SK-MEL-5 (cell line): ENCODE measurements at regions not wholly inside any gene's neighbourhood (a gene's known extent, or its start where the extent isn't known, plus 50 kb on each side); places are given as distances from the start of the nearest gene placed in this dataset.

ENCODE experiments used
- DNase-seq: peaks from one replicate; pipeline ENCODE4 v3.0.0-alpha.2; 2016; ENCODE audit warnings: low read depth, low spot score
- in situ Hi-C: cut with HindIII; loops from 2 replicates; pipeline ENCODE4 v1.10.0; 2016; ENCODE audit warnings: low sequenced_read_pairs, high pct_unique_total_duplicates, low pct_unique_long_range_greater_than_20kb

DNA sequence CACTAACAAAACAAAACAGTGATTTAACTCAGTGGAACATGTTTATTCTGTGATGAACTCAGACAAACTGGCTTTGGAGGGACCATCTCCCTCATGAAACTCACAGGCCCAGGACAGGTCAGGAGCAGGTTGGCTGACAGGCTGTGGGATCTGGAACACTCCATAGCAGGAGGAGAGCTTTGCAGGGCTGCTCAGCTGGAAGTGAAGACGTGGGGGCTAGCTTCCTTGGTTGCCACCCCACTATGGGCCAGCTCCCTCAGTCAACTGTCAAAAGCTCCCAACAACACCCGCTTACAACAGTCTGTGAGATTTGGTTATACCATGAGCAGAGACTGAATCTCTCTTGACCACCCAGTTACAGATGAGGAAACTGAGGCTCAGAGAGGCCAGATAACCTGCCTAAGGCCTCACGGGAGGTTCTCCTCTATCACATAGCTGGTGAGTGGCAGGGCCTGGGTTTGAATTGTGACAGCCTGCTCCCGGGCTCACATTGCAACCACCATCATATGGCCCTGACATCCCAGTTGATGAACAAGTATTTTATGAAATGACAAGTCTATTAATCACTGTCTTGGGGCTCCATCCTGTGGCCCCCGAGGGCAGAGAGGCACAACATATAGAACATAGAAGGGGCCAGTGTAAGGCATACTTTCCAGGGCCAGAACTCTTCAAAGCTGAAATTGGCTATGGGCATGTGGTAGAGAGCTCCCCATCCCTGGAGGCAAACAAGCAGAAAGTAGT, 473.4 kb downstream of the MN1 start:
- DNase-seq, result no peak
- in situ Hi-C loops, result no loop called here

DNA sequence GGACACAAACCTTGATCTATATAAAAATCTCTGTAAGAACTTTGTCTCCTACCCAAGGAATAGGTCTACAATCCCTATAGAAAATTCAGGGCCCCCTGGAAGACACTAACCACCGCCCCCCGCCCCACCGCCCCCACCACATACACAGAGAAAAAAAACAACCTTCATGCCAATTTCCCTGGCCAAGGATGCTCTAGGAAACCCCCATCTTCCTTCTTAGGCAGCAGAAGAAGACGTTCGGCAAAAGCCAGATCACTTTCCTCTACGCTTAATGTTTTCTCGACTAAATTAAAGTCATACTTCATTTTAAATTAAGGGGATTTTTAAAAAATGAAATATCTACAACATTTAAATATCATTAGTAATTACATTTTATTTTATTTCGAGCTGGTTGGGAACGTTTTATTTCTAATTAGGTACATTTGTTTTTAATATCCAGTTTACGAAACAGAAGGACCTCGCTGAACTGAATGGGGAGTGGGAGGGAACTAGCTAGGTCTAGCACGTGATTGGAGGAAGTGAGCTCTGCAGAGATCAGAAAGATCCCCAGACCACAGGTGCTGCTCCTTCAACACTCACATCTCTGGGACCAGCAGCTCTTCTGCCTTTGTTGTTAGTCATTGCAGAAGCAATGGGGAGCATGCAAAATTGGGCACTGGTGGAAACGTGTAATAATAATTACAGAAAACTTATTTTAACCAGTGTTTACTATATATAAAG, 472.3 kb downstream of the MN1 start:
- in situ Hi-C loops, result no loop called here

DNA sequence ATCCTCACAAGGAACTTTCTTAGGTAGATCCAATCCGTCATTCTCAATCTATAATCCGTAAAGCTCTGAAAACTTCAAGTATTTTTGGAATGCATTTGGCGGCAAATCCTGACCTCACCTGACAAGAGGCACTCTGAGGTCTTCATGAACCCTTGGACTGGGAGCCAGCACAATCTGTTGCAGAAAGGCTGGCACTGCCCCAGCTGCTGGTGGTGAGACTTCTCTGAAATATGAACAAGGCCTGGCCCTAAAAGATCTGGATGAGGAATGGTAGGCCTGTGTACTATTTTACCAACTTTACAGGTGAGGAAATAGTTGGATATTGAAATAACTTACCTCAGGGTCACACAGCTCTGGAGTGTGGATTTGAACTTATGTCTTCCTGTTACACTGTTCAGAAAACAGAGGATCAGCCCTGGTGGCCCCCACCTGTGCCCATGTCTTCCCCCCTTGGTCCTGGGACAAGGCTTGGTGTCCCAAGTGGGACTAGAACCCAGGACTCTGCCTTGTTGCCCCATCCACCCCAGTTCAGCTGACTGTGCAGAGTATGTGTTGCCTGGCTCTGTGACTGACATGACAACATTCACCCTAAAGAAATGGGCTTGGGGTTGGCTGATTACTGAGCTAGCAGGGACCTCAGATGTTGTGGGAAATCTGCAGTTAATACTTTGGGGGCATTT, 471.4 kb downstream of the MN1 start:
- in situ Hi-C loops, result no loop called here
- no peak for DNase-seq

More for the DNA sequence above, 472.3 kb downstream of the MN1 start:
- no peak for DNase-seq

DNA sequence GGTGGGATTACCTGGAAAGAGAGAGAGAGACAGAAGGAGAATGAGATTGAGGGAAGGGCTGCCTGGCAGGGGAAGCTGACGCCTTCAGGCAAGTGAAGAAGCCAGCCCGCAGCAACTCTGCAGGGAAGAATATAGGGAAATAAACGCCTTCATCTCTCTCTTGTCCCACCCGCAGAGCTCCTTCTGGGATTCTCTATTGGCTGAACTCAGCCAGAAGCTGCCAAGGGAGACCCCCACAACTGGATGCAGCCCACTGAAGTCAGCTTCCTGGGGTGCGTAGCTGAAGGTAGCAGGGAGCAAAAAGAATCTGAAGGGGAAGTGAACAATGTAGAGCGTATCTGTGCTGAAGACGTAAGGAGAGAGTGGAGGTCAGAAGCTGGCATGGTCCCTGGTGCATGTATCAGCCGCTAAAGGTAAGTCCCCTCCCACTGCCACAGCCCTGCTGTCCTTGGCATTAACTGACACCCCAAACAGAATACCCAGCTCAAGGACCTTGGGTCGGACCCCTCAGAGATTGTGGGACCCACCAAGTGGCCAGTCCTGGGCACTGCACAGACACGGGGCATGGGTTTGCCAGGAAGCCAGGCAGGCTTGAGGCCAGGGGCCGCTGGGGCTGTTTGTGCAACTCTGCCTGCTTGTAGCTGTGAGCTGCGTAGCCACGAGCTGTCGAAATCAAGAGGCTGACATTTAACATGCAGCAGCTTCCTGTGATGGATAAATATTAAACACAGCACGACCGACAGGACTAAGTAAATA, 469.9 kb downstream of the MN1 start:
- DNase-seq, result peak; percentile 62
- in situ Hi-C loops, result no loop called here

DNA sequence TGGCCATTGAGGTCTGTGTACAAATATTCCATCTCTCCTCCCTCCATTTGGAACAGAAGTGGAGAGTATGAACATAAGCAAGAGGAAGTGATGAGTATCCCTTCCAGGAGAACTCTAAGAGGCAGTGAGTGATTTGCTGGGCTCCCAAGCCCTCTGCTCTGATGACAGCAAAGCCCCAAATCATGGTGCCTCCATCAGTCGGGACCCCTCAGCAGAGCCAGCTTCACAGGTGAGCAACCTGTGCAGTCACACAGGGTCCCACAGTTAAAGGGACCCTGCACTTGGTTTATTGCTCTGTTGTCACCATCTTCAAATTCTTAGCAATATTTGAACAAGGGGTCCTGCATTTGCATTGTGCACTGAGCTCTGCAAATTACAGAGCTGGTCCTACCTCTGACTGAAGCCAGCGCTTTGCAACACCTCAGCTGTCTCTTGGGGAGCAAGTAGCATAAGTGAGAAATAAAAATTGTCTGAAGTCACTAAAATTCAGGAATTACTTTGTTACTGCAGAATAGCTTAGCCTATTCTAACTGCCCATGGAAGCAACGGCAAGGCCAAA, 466.4 kb downstream of the MN1 start:
- in situ Hi-C loops, result no loop called here
- DNase-seq, result no peak

DNA sequence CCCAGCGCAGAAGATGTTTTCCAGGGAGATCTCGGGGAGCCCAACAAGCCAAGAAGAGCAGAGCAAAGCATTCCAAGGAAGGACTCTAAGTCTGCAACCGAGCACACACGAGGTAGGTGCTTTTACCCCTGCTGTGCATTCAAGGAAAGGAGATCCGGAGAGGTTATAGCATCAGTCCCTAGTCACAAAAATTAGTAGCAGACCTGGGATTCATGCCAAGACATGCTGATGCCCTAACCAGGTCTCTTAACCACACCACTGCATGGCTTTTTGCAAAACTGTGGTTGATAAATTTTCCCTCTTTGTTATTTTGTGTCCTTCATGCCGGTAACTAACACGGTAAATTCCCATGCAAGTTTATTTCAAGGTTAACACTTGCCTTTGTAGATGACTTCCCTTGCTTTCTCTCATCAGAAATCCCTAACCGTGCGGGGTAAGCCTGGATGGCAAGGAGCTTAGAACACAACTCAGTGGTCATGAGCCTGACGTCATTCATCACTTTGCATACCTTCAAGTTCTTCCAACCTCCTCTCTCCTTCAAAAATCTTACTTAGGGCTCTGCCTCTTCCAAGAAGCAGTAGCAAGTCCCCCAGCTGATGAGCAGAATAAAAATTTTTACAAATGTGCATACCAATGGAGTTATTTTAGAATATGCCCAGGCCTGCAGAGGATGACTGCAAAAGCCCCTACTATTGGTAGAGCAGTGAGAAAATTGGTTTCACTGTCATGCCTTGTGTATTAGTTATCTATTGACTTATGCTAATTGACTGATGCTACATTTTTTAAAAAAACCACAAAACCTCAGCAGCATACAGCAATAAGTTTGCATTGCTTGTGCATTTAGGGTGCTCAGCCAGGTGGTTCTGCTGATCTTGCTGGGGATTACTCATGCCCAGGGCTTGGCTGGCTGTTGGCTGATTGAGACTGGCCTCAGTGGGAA, 465.1 kb downstream of the MN1 start:
- DNase-seq, result no peak
- in situ Hi-C loops, result no loop called here

DNA sequence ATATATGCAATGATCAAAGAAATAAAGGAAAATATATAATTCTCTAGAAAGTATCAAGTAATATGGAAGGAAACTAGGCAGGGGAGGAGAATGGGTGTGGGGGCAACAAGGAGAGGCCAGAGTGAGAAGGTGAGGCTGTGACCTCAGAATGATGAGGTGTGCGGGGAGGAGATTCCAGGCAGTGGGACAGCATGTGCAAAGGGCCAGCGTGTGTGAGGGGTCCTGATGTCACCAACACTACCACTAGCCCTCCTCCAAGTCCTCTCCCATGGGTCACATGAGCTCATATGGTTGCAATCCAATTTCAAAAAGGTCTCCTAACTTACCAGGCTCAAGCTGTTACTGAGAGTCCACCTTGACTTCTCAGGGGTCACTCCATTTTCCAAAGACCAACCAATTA, 463.9 kb downstream of the MN1 start:
- DNase-seq, result no peak
- in situ Hi-C loops, result no loop called here

DNA sequence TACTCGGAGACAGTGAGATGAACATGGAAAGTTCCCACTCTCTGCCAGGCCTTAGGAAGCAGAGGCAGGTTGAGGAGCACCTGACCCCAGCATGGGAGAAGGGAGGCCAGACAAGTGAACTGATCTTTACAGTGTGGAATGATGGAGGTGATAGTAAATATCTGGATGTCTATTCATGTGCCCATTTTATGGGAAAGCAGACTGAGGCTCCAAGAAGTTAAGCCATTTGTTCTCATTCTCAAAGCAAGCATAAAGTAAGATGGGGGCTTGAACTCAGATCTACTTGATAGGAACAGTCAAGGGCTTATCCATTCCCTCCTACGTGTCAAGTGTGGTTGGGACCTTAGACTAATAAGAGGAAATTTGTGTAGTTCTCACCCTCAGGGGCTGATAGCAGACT, 461.5 kb downstream of the MN1 start:
- DNase-seq, result no peak
- in situ Hi-C loops, result no loop called here

DNA sequence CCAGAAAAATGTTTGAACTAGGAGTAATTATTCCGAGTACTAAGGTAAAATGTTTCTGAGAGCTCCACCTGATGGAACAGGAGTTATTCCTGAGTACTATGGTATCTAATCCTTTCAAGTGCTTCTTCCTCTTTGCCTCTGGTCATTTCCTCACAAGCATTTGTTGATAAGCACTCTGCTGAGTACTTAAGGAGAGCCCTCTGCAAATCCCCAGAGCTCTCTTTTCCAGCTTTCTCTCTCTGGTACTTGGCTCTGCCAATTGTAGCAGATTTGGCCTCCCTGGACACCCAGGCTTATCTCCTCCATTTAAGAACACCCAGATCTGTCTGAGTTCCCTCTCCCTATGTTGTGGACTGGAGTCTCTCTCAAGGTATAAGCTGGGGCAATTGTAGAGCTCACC, 457.0 kb downstream of the MN1 start:
- DNase-seq, result no peak
- in situ Hi-C loops, result no loop called here

DNA sequence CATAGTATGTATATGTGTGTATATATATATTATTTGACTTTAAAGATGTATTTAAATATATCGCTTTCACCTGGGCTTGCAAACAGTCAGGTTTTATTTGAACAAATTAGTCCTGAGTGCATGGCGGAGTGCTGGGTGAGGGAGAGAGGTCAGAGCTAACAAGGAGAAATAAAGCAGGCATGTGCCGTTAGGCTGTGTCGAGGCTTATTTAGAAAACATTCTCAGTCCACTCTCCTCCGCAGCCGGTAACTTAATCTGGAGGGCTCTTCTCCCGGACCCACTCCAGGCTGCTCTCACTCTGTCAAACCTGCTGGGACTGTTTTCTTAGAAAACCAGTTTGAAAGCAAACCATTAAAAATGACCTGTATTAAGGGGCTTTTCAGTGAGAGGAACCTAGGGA, 455.9 kb downstream of the MN1 start:
- DNase-seq, result no peak
- in situ Hi-C loops, result no loop called here

DNA sequence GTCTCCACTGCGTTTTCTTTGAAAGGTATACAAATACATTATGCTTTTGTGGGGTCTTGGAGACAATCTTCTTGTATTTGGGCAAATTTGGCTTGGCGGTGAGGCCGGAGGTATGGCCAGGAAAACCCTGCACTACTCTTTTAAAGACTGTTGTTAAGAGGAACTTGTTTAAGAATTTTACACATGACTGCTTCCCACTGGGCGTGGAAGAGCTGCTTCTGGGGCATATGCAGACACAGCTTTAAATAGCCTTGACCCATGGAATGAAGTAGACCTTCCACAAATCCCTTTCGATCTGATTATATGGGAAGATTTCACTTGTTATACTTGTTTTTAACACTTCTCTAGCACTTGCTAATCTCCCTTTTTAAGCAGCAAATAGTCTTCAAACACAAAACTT, 453.6 kb downstream of the MN1 start:
- in situ Hi-C loops, result no loop called here
- DNase-seq, result no peak

DNA sequence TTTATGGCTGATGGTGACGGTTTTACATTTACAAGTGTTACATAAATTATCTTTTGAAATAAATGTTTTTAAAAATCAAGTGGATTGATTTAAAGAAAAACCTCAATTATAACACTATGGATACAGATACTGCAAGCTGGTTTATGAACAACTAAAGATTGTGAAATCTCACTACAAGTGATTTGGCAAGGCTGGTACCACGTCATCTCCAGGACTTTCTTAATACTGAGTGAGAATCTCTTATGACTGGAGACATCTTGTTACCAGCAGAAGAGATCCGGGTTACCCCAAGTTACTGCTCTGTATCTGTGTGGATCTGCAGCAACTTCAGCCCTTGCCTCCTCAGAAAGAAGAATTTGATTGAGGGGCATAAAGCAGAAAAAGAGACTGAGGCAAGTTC, 452.9 kb downstream of the MN1 start:
- in situ Hi-C loops, result no loop called here
- no peak for DNase-seq

DNA sequence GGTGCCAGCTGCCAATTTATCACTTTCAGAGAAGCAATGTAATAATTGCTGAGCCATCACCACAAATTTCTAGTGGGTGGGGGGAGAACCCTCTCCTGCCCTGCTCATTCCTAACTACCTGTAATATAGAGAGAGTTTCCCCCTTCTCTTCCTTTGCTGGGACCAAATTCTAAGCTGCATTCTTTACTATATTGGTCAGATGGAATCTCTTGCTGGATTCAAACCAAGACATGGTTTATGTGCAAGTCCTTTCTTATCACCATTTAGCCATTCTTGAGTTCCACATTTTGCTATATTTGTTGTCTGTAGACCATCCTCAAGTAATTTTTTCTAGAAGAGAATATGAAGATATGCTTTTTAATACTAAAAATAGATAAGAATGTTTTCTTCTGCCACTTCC, 452.1 kb downstream of the MN1 start:
- in situ Hi-C loops, result no loop called here
- DNase-seq, result no peak

DNA sequence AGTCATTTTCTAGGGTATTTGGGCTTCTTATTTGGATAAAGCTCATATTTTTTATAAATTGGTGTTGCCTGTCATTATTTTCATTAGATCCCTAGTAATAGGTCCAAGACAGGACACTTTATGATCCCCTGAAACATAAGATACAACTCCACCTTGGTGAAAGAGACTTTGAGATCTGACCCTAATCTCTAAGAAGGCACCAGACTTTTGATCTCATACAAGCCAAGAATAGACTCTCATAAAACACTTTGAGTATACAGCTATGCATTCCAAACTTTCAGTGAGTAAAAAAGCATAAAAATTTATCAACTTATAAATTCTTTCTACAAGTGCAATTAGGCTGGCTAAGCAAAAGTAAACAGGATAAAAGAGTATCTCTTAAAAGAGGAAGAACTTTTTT, 451.2 kb downstream of the MN1 start:
- no peak for DNase-seq
- in situ Hi-C loops, result no loop called here

DNA sequence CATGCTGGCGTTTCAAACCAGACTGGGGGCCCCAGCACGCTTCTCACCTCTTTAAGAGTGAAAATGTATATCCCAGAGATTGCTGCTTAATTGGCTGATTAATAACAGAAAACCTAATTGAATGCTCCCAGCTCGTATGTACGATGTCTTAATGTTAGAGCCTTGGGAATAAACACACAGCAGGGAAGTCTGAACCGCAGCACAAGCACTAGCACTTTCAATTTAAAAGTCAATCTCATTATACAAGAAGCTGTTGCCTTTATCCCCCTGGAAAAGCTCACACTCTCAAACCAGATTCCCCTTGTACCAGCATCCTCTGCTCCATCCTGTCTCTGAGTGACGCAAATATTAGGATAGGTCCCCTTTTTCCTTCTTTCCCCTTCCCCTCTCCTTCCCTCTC, 449.1 kb downstream of the MN1 start:
- no peak for DNase-seq
- in situ Hi-C loops, result no loop called here

DNA sequence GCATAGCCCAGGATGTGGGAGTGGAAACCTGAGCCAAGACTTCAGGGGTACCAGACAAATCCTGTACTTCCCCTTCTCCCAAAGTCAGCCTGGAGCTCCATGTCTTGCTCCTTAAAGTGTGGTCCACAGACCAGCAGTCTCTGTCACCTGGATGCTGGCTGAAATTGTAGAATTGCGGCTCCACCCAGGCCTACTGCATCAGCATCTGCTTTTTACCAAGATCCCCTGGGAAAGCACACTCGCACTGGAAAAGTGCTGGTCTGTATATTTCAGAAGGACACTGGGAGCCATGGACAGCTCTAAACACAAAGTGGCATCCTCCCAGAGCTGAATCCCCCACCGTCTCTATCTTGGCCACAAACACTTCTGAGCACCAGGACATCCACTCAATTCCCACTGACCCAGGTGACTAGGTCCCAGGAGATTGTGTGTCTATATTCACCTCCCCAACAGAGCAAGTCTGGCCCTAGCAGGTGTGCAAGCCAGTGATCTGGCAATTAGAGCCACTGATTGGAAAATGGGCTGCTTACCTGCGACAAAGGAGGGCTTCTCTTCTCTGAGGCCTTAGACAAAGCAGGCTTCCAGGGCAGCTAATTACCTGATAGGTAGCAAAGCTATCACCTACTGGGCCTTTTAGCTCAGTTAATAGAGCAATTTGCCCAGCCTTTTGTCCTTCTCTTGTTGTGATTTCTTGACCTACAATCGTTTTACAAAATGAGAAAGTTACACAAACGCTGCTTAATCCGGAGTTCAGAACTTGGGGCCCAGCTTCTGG, 443.3 kb downstream of the MN1 start:
- DNase-seq, result no peak
- in situ Hi-C loops, result no loop called here
